ENCODE measurements at regions not wholly inside any gene's neighbourhood (a gene's known extent, or its start where the extent isn't known, plus 50 kb on each side); places are given as distances from the start of the nearest gene placed in this dataset.

DNA sequence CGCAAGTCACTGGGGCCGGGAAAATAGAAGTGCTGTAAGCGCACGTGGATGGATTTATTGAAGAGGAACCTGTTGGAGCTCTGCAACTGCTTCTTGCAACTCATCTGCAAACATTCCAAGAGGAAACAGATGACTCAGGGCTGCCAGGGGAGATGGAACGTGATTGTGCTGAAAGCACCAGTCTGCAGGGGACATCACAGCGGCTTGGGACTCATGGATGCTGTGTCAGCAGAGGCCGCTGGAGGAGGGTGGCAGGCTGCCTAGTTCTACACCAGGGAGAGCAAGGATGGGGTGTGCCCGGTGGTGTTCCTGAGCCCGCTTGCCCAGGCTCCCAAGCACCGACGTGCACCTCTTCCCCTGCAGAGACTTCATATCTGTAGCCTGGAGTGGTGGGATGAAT, 515.7 kb downstream of the TCERG1L start:
- no peak for DNase-seq (ENCODE audit: low spot score)
- peaks cover 2% of the 10 kb centered on the region for H3K27me3 ChIP-seq (replicated peaks; ENCODE audit: insufficient read depth)
- intact Hi-C loops (cut with DNase I), result no loop called here
- no peak for TF ChIP-seq POLR2AphosphoS5 (IDR thresholded peaks at IDR 0.05)
- TF ChIP-seq, protein P1, sequence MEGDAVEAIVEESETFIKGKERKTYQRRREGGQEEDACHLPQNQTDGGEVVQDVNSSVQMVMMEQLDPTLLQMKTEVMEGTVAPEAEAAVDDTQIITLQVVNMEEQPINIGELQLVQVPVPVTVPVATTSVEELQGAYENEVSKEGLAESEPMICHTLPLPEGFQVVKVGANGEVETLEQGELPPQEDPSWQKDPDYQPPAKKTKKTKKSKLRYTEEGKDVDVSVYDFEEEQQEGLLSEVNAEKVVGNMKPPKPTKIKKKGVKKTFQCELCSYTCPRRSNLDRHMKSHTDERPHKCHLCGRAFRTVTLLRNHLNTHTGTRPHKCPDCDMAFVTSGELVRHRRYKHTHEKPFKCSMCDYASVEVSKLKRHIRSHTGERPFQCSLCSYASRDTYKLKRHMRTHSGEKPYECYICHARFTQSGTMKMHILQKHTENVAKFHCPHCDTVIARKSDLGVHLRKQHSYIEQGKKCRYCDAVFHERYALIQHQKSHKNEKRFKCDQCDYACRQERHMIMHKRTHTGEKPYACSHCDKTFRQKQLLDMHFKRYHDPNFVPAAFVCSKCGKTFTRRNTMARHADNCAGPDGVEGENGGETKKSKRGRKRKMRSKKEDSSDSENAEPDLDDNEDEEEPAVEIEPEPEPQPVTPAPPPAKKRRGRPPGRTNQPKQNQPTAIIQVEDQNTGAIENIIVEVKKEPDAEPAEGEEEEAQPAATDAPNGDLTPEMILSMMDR (IDR thresholded peaks at IDR 0.05), result no peak
- TF ChIP-seq POLR2A (IDR thresholded peaks at IDR 0.05), result no peak
- no peak overlapping the region for H3K27ac ChIP-seq
- 47% methylated on average over 11 of the region's 11 CpGs for WGBS
- no peaks in the 10 kb centered on the region for H3K9me3 ChIP-seq
- H3K4me3 ChIP-seq, result no peak overlapping the region
- no peaks in the 10 kb centered on the region for H3K36me3 ChIP-seq
- H3K4me1 ChIP-seq (replicated peaks), result no peaks in the 10 kb centered on the region

DNA sequence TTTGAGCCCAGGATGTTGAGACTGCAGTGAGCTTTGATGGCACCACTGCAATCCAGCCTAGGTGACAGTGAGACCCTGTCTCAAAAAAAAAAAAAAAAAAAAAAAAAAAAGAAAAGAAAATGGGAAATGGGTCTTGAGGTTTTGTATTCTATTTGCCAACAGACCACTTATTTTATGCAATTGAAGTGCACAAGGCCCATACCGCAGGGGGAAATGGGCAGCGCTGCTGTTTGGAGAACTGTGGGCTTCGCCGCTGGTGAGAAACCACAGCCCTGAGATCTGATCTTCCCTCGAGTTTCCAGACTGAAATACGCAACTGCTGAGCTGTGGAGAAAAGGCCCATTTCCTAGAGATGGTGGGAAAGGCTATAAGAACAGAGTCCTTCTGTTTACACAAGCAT, 512.0 kb downstream of the TCERG1L start:
- intact Hi-C loops (cut with DNase I), result no loop called here
- H3K27me3 ChIP-seq (replicated peaks; ENCODE audit: insufficient read depth), result peaks cover 2% of the 10 kb centered on the region
- no peak overlapping the region for H3K4me3 ChIP-seq
- TF ChIP-seq, protein P1 (IDR thresholded peaks at IDR 0.05), result no peak
- TF ChIP-seq POLR2A (IDR thresholded peaks at IDR 0.05) (no peak), POLR2AphosphoS5 (IDR thresholded peaks at IDR 0.05) (no peak)
- no peaks in the 10 kb centered on the region for H3K4me1 ChIP-seq (replicated peaks)
- H3K9me3 ChIP-seq, result no peaks in the 10 kb centered on the region
- DNase-seq (ENCODE audit: low spot score), result no peak
- H3K27ac ChIP-seq, result no peak overlapping the region
- no peaks in the 10 kb centered on the region for H3K36me3 ChIP-seq
- 81% methylated on average over 6 of the region's 6 CpGs for WGBS

DNA sequence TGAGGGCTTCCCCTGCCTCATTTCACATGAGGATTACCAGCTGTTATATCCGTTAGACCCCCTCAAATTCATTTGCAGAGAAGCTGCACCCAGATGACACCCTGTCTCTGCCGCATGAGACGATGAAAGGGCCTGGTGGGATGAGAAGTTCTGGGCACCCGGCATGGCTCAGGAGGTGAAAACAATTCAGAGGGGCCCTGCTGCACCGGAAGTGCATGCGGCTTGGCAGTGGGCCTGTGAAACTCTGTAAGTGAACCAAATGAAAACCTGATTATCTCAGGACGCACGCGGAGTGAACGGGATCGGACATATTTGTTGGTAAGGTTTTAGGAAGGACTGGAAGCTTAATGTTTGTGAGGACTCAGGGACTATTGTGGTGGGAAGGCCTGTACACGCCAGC, 511.2 kb downstream of the TCERG1L start:
- no peak for TF ChIP-seq POLR2AphosphoS5 (IDR thresholded peaks at IDR 0.05)
- TF ChIP-seq, protein P1 (IDR thresholded peaks at IDR 0.05), result no peak
- no peak for TF ChIP-seq POLR2A (IDR thresholded peaks at IDR 0.05)
- Histone ChIP-seq H3K4me3 (no peak overlapping the region), H3K9me3 (no peaks in the 10 kb centered on the region), H3K27me3 (replicated peaks; ENCODE audit: insufficient read depth) (peaks cover 2% of the 10 kb centered on the region), H3K27ac (no peak overlapping the region), H3K36me3 (no peaks in the 10 kb centered on the region), H3K4me1 (replicated peaks) (no peaks in the 10 kb centered on the region)
- 97% methylated on average over 12 of the region's 12 CpGs for WGBS
- intact Hi-C loops (cut with DNase I), result no loop called here
- DNase-seq (ENCODE audit: low spot score), result no peak

DNA sequence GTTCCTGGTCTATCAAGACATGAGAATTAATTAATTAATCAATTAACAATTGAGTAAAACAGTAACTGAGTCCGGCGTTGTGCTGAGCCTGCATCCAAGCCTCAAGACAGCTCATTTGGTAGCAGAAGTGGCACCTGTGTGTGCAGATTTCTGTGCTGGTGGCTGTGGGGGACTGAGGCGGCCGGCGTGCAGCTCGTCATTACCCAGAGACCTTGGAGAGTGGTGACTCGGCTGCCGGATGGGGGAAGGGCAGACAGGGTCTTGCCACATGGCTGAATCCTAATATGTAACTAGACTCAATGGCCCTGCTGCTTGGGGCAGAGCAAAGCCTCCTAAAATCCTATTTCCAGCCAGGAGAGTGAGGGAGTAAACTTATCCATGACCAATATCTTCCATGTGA, 510.2 kb downstream of the TCERG1L start:
- Histone ChIP-seq H3K4me1 (replicated peaks) (no peaks in the 10 kb centered on the region), H3K36me3 (no peaks in the 10 kb centered on the region), H3K4me3 (no peak overlapping the region), H3K27me3 (replicated peaks; ENCODE audit: insufficient read depth) (peaks cover 2% of the 10 kb centered on the region), H3K9me3 (no peaks in the 10 kb centered on the region), H3K27ac (no peak overlapping the region)
- WGBS, result 61% methylated on average over 8 of the region's 8 CpGs
- no peak for DNase-seq (ENCODE audit: low spot score)
- intact Hi-C loops (cut with DNase I), result no loop called here
- TF ChIP-seq, protein P1 (IDR thresholded peaks at IDR 0.05), result no peak
- TF ChIP-seq POLR2AphosphoS5 (IDR thresholded peaks at IDR 0.05) (no peak), POLR2A (IDR thresholded peaks at IDR 0.05) (no peak)

DNA sequence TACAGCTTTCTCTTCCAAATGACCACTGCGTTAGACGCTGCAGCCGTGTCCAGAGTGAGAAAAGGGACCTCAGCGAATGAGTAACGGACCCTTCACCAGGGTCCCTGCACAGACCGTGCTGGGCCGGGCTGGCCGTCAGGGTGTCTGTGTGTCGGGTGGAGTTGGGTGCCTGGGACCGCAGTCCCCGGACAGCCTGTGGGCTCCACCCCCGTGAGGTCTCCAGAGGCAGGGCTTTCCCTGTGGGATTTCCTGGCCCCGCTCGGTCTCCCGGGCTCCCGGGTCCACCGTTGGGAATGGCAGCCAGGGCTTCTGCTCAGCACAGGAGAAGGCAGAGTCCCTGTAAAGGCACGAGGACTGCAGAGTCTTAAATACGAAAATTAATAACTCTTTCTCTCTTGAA, 509.7 kb downstream of the TCERG1L start:
- H3K4me1 ChIP-seq (replicated peaks), result no peaks in the 10 kb centered on the region
- peaks cover 2% of the 10 kb centered on the region for H3K27me3 ChIP-seq (replicated peaks; ENCODE audit: insufficient read depth)
- intact Hi-C loops (cut with DNase I), result no loop called here
- TF ChIP-seq POLR2A (IDR thresholded peaks at IDR 0.05), result no peak
- no peak for TF ChIP-seq POLR2AphosphoS5 (IDR thresholded peaks at IDR 0.05)
- TF ChIP-seq, protein P1 (IDR thresholded peaks at IDR 0.05), result no peak
- no peak overlapping the region for H3K4me3 ChIP-seq
- H3K27ac ChIP-seq, result no peak overlapping the region
- H3K36me3 ChIP-seq, result no peaks in the 10 kb centered on the region
- no peak for DNase-seq (ENCODE audit: low spot score)
- WGBS, result 78% methylated on average over 19 of the region's 19 CpGs
- no peaks in the 10 kb centered on the region for H3K9me3 ChIP-seq
